Mesenchymal stem cell (in vitro differentiated cells and primary cell): ENCODE measurements at regions not wholly inside any gene's neighbourhood (a gene's known extent, or its start where the extent isn't known, plus 50 kb on each side); places are given as distances from the start of the nearest gene placed in this dataset.

ENCODE experiments used
- DNase-seq: peaks from one replicate; pipeline ENCODE4 v3.0.0-alpha.2; 2013
- H2AFZ ChIP-seq: one replicate; pipeline ENCODE4 v1.6.1; 2013; ENCODE audit warnings: low read depth, mild to moderate bottlenecking, control low read depth, inconsistent platforms, low read length, moderate library complexity
- H2AK5ac ChIP-seq: 2 replicates; pipeline ENCODE4 v1.6.1; 2013; ENCODE audit warnings: low read length, moderate library complexity, mild to moderate bottlenecking, inconsistent platforms; ENCODE audit not compliant: severe bottlenecking
- H2BK120ac ChIP-seq: one replicate; pipeline ENCODE4 v1.6.1; 2013; ENCODE audit warnings: low read depth, mild to moderate bottlenecking, inconsistent platforms, low read length, moderate library complexity
- H2BK12ac ChIP-seq, 2 experiments: one replicate each; pipeline ENCODE4 v1.6.1; 2013; ENCODE audit warnings: inconsistent platforms in 2 of 2, low read length in 2 of 2, mild to moderate bottlenecking in 2 of 2, moderate library complexity in 2 of 2, control low read depth in 1 of 2
- H2BK15ac ChIP-seq: one replicate; pipeline ENCODE4 v1.6.1; 2013; ENCODE audit warnings: mild to moderate bottlenecking, low read depth, inconsistent platforms; ENCODE audit not compliant: poor library complexity, severe bottlenecking
- H2BK5ac ChIP-seq: 2 replicates; pipeline ENCODE4 v1.6.1; 2013; ENCODE audit warnings: low read depth, mild to moderate bottlenecking, low read length, control low read depth, inconsistent platforms; ENCODE audit not compliant: poor library complexity, severe bottlenecking
- H3K14ac ChIP-seq, 2 experiments: one replicate each; pipeline ENCODE4 v1.6.1; 2013; ENCODE audit warnings: inconsistent platforms in 2 of 2, low read length in 2 of 2, control low read depth in 1 of 2, mild to moderate bottlenecking in 1 of 2, moderate library complexity in 1 of 2
- H3K18ac ChIP-seq, 2 experiments: one replicate each; pipeline ENCODE4 v1.6.1; 2013; ENCODE audit warnings: inconsistent platforms in 2 of 2, low read length in 2 of 2, control low read depth in 1 of 2, low read depth in 1 of 2, mild to moderate bottlenecking in 1 of 2
- H3K23ac ChIP-seq, 2 experiments: one replicate each; pipeline ENCODE4 v1.6.1; 2013; ENCODE audit warnings: inconsistent platforms in 2 of 2, low read length in 2 of 2, mild to moderate bottlenecking in 2 of 2, moderate library complexity in 2 of 2, control low read depth in 1 of 2
- H3K27ac ChIP-seq: 2 replicates; pipeline ENCODE4 v1.5.1; 2013; ENCODE audit warnings: mild to moderate bottlenecking, moderate library complexity, low read length, control low read depth, inconsistent platforms; ENCODE audit not compliant: poor library complexity, severe bottlenecking
- H3K27me3 ChIP-seq, 2 experiments: 2 replicates each; pipeline versions ENCODE4 v1.6.1 to v1.7.0; 2013; ENCODE audit warnings: low read length in 2 of 2, mild to moderate bottlenecking in 2 of 2, moderate library complexity in 2 of 2, control low read depth in 1 of 2, inconsistent platforms in 1 of 2; ENCODE audit not compliant: control insufficient read depth in 1 of 2, insufficient read depth in 1 of 2
- H3K36me3 ChIP-seq, 2 experiments: 2 replicates each; pipeline versions ENCODE4 v1.6.1 to v1.7.0; 2013; ENCODE audit warnings: low read length in 2 of 2, control low read depth in 1 of 2, inconsistent platforms in 1 of 2, low read depth in 1 of 2, mild to moderate bottlenecking in 1 of 2; ENCODE audit not compliant: insufficient read depth in 2 of 2, control insufficient read depth in 1 of 2
- H3K4ac ChIP-seq, 2 experiments: one replicate each; pipeline ENCODE4 v1.6.1; 2013; ENCODE audit warnings: inconsistent platforms in 2 of 2, low read length in 2 of 2, mild to moderate bottlenecking in 2 of 2, moderate library complexity in 2 of 2, control low read depth in 1 of 2, low read depth in 1 of 2
- H3K4me1 ChIP-seq: 2 replicates; pipeline ENCODE4 v1.6.1; 2013; ENCODE audit warnings: low read depth, low read length, control low read depth; ENCODE audit not compliant: control insufficient read depth, insufficient read depth
- H3K4me2 ChIP-seq: 2 replicates; pipeline ENCODE4 v1.6.1; 2013; ENCODE audit warnings: low read length, mild to moderate bottlenecking, inconsistent platforms; ENCODE audit not compliant: poor library complexity, severe bottlenecking
- H3K4me3 ChIP-seq, 2 experiments: 2 replicates each; pipeline versions ENCODE4 v1.5.1 to v1.7.0; 2013; ENCODE audit warnings: low read length in 2 of 2, mild to moderate bottlenecking in 2 of 2, control low read depth in 1 of 2, low read depth in 1 of 2; ENCODE audit not compliant: insufficient read depth in 1 of 2
- H3K79me1 ChIP-seq: replicated peaks from 2 replicates; pipeline ENCODE4 v1.6.1; 2013; ENCODE audit warnings: mild to moderate bottlenecking, control low read depth, low read length, inconsistent platforms; ENCODE audit not compliant: poor library complexity, severe bottlenecking
- H3K9ac ChIP-seq: 2 replicates; pipeline ENCODE4 v1.7.0; 2013; ENCODE audit warnings: mild to moderate bottlenecking, low read length, moderate library complexity
- H3K9me3 ChIP-seq: 2 replicates; pipeline ENCODE4 v1.7.0; 2013; ENCODE audit warnings: mild to moderate bottlenecking, low read length; ENCODE audit not compliant: control insufficient read depth
- H4K8ac ChIP-seq: one replicate; pipeline ENCODE4 v1.6.1; 2013; ENCODE audit warnings: inconsistent platforms, mild to moderate bottlenecking, low read length, moderate library complexity
- H4K91ac ChIP-seq: one replicate; pipeline ENCODE4 v1.6.1; 2013; ENCODE audit warnings: mild to moderate bottlenecking, low read length, inconsistent platforms
- WGBS: methylation state at CpG from one replicate; pipeline ENCODE4 v1.1.7; 2013; ENCODE audit warnings: mixed read lengths; 5-methylcytosine and 5-hydroxymethylcytosine counted together

- no peak overlapping the region for H3K14ac ChIP-seq
- H2BK15ac ChIP-seq, result no peak overlapping the region
- H2AFZ ChIP-seq, result no peak overlapping the region
- no peak for DNase-seq
- no peak overlapping the region for H4K8ac ChIP-seq
- peak overlapping the region in 1 of 2 experiments; percentile 3 for H3K18ac ChIP-seq
- H3K4me1 ChIP-seq, result peaks cover 3% of the 10 kb centered on the region
- H3K9ac ChIP-seq, result no peak overlapping the region
- H3K36me3 ChIP-seq, result no peaks in the 10 kb centered on the region
- H2BK120ac ChIP-seq, result no peak overlapping the region
- no peak overlapping the region for H3K23ac ChIP-seq
- H3K4ac ChIP-seq, result no peak overlapping the region
- H2BK5ac ChIP-seq, result no peak overlapping the region
- H3K4me3 ChIP-seq, result no peak overlapping the region
- no peak overlapping the region for H3K27ac ChIP-seq
- H3K27me3 ChIP-seq, result no peaks in the 10 kb centered on the region
- WGBS, result 79% methylated on average over 4 of the region's 4 CpGs
- H3K4me2 ChIP-seq, result no peak overlapping the region
- no peaks in the 10 kb centered on the region for H3K79me1 ChIP-seq
- no peaks in the 10 kb centered on the region for H3K9me3 ChIP-seq
- H2BK12ac ChIP-seq, result peak overlapping the region in 1 of 2 experiments; percentile 23
- peak overlapping the region; percentile 30 for H2AK5ac ChIP-seq
- H4K91ac ChIP-seq, result no peak overlapping the region
Observed at GRCh38 chr2:12048550-12048949, 302.1 kb downstream of the LPIN1 start.

GRCh38 chr2:12050396-12050795 lies 304.0 kb downstream of the LPIN1 start:
- no peaks in the 10 kb centered on the region for H3K79me1 ChIP-seq
- H2BK15ac ChIP-seq, result no peak overlapping the region
- no peak overlapping the region for H4K91ac ChIP-seq
- H3K4me2 ChIP-seq, result no peak overlapping the region
- no peaks in the 10 kb centered on the region for H3K9me3 ChIP-seq
- H2AK5ac ChIP-seq, result no peak overlapping the region
- H2BK5ac ChIP-seq, result no peak overlapping the region
- H3K18ac ChIP-seq, result no peak overlapping the region
- H3K27ac ChIP-seq, result no peak overlapping the region
- peaks cover 3% of the 10 kb centered on the region for H3K4me1 ChIP-seq
- H3K4me3 ChIP-seq, result no peak overlapping the region
- H2BK120ac ChIP-seq, result no peak overlapping the region
- H4K8ac ChIP-seq, result no peak overlapping the region
- DNase-seq, result peak; percentile 82
- H2BK12ac ChIP-seq, result no peak overlapping the region
- no peak overlapping the region for H3K4ac ChIP-seq
- H3K9ac ChIP-seq, result no peak overlapping the region
- H3K27me3 ChIP-seq, result no peaks in the 10 kb centered on the region
- no peaks in the 10 kb centered on the region for H3K36me3 ChIP-seq
- H3K23ac ChIP-seq, result no peak overlapping the region
- H3K14ac ChIP-seq, result no peak overlapping the region
- WGBS, result 33% methylated on average over 3 of the region's 6 CpGs
- H2AFZ ChIP-seq, result no peak overlapping the region

- Histone ChIP-seq H2BK15ac (no peak overlapping the region), H3K9me3 (no peaks in the 10 kb centered on the region), H2AFZ (no peak overlapping the region), H3K79me1 (no peaks in the 10 kb centered on the region), H3K18ac (no peak overlapping the region), H2BK12ac (no peak overlapping the region), H3K4me2 (no peak overlapping the region), H2AK5ac (no peak overlapping the region), H3K27me3 (no peaks in the 10 kb centered on the region), H3K4ac (no peak overlapping the region), H3K4me3 (no peak overlapping the region), H3K27ac (no peak overlapping the region), H4K8ac (no peak overlapping the region), H2BK120ac (no peak overlapping the region), H3K4me1 (no peaks in the 10 kb centered on the region), H3K14ac (no peak overlapping the region), H3K36me3 (no peaks in the 10 kb centered on the region), H2BK5ac (no peak overlapping the region), H3K9ac (no peak overlapping the region), H3K23ac (no peak overlapping the region), H4K91ac (no peak overlapping the region)
- WGBS, result 90% methylated on average over 2 of the region's 2 CpGs
- DNase-seq, result peak; percentile 35
Observed at GRCh38 chr2:12051831-12052230, 305.4 kb downstream of the LPIN1 start.

GRCh38 chr2:12052796-12053195 lies 306.4 kb downstream of the LPIN1 start:
- Histone ChIP-seq H3K36me3 (no peaks in the 10 kb centered on the region), H3K4me2 (no peak overlapping the region), H3K14ac (peak overlapping the region in 1 of 2 experiments; percentile 53), H3K4me3 (no peak overlapping the region), H4K8ac (no peak overlapping the region), H2BK120ac (no peak overlapping the region), H3K23ac (no peak overlapping the region), H3K9me3 (no peaks in the 10 kb centered on the region), H3K18ac (no peak overlapping the region), H4K91ac (no peak overlapping the region), H3K9ac (no peak overlapping the region), H3K27ac (no peak overlapping the region), H3K4me1 (peaks cover 6% of the 10 kb centered on the region), H3K27me3 (peaks cover 0 to 6% of the 10 kb centered on the region in 2 experiments), H2BK5ac (no peak overlapping the region), H2BK15ac (no peak overlapping the region), H2AFZ (no peak overlapping the region), H2BK12ac (no peak overlapping the region), H3K4ac (no peak overlapping the region), H3K79me1 (no peaks in the 10 kb centered on the region), H2AK5ac (no peak overlapping the region)
- no CpG with 5 or more reads among the region's 3 CpGs for WGBS
- no peak for DNase-seq
